Activated B cell treated with CpG ODN at 0.5 μM for 24 hours (primary cell): ENCODE measurements at regions not wholly inside any gene's neighbourhood (a gene's known extent, or its start where the extent isn't known, plus 50 kb on each side); places are given as distances from the start of the nearest gene placed in this dataset.

Source experiments
- ATAC-seq: fragments of 200-7000 bp; cut with Tn5 transposase; one replicate; pipeline ENCODE4 v1.10.0; 2021; ENCODE audit warnings: low read depth, mild to moderate bottlenecking, moderate library complexity
- CTCF ChIA-PET: fragments of 350-600 bp; sonication (Branson Sonifier 250); formaldehyde crosslinking; loops from one replicate; lab custom pipeline; 2021; ENCODE audit warnings: antibody characterized with exemption; lab: Charles Lee
- POLR2A ChIA-PET: fragments of 350-600 bp; sonication (Branson Sonifier 250); formaldehyde crosslinking; loops from one replicate; lab custom pipeline; 2021; ENCODE audit warnings: antibody characterized with exemption; lab: Charles Lee
- DNase-seq: peaks from one replicate; pipeline ENCODE4 v3.0.0; 2022
- H3K27ac Mint-ChIP-seq: one replicate; pipeline ENCODE4 v1.8.0; 2020; ENCODE audit warnings: mixed read lengths
- H3K27me3 Mint-ChIP-seq: one replicate; pipeline ENCODE4 v1.8.0; 2021; ENCODE audit warnings: mixed read lengths
- H3K36me3 Mint-ChIP-seq: one replicate; pipeline ENCODE4 v1.8.0; 2021; ENCODE audit warnings: low read depth, mixed read lengths
- H3K4me1 Mint-ChIP-seq: one replicate; pipeline ENCODE4 v1.8.0; 2021; ENCODE audit warnings: mixed read lengths
- H3K4me3 Mint-ChIP-seq: one replicate; pipeline ENCODE4 v1.8.0; 2020; ENCODE audit warnings: mild to moderate bottlenecking, mixed read lengths
- H3K9me3 Mint-ChIP-seq: one replicate; pipeline ENCODE4 v1.8.0; 2020; ENCODE audit warnings: mixed read lengths
- CTCF ChIP-seq: fragments of 200-600 bp; IDR thresholded peaks from one replicate; pipeline ENCODE4 v1.8.0; 2022; ENCODE audit warnings: antibody characterized with exemption, mild to moderate bottlenecking
- intact Hi-C: fragments of 100-400 bp; cut with micrococcal nuclease; formaldehyde crosslinking; loops from one replicate; pipeline ENCODE4 v1.15.1; 2024

GRCh38 chr22:47423861-47424820, 661.7 kb downstream of the TBC1D22A start:
- H3K9me3 Mint-ChIP-seq, result no peaks in the 10 kb centered on the region
- H3K27ac Mint-ChIP-seq, result no peak overlapping the region
- H3K36me3 Mint-ChIP-seq, result no peaks in the 10 kb centered on the region
- peaks cover 11% of the 10 kb centered on the region for H3K27me3 Mint-ChIP-seq
- ATAC-seq (no peak), DNase-seq (no peak)
- intact Hi-C loops, result no loop called here
- ChIA-PET POLR2A (no interaction called here), CTCF (no interaction called here)
- TF ChIP-seq CTCF, result no peak
- no peak overlapping the region for H3K4me3 Mint-ChIP-seq
- no peaks in the 10 kb centered on the region for H3K4me1 Mint-ChIP-seq

GRCh38 chr22:47423266-47423665, 660.8 kb downstream of the TBC1D22A start:
- Mint-ChIP-seq H3K27me3 (peaks cover 10% of the 10 kb centered on the region), H3K4me1 (no peaks in the 10 kb centered on the region), H3K9me3 (no peaks in the 10 kb centered on the region), H3K4me3 (no peak overlapping the region), H3K36me3 (no peaks in the 10 kb centered on the region), H3K27ac (no peak overlapping the region)
- CTCF ChIA-PET, result no interaction called here
- ATAC-seq (no peak), DNase-seq (no peak)
- POLR2A ChIA-PET, result no interaction called here
- no peak for TF ChIP-seq CTCF
- intact Hi-C loops, result no loop called here

- CTCF ChIA-PET, result no interaction called here
- no peaks in the 10 kb centered on the region for H3K4me1 Mint-ChIP-seq
- no peak for DNase-seq
- no peak overlapping the region for H3K4me3 Mint-ChIP-seq
- ATAC-seq, result no peak
- intact Hi-C loops, result no loop called here
- no peak for TF ChIP-seq CTCF
- no peaks in the 10 kb centered on the region for H3K36me3 Mint-ChIP-seq
- no peak overlapping the region for H3K27ac Mint-ChIP-seq
- H3K9me3 Mint-ChIP-seq, result no peaks in the 10 kb centered on the region
- POLR2A ChIA-PET, result no interaction called here
- H3K27me3 Mint-ChIP-seq, result peaks cover 9% of the 10 kb centered on the region
Observed at GRCh38 chr22:47422736-47423135, 660.3 kb downstream of the TBC1D22A start.

- POLR2A ChIA-PET, result no interaction called here
- CTCF ChIA-PET, result no interaction called here
- no peak for DNase-seq
- Mint-ChIP-seq H3K27me3 (peaks cover 9% of the 10 kb centered on the region), H3K4me3 (no peak overlapping the region), H3K4me1 (no peaks in the 10 kb centered on the region), H3K36me3 (no peaks in the 10 kb centered on the region), H3K27ac (no peak overlapping the region), H3K9me3 (no peaks in the 10 kb centered on the region)
- intact Hi-C loops, result no loop called here
- no peak for TF ChIP-seq CTCF
- ATAC-seq, result no peak
Observed at GRCh38 chr22:47421846-47422245, 659.4 kb downstream of the TBC1D22A start.

- no peak for TF ChIP-seq CTCF
- CTCF ChIA-PET, result no interaction called here
Observed at GRCh38 chr22:47420211-47420610, 657.8 kb downstream of the TBC1D22A start.

More at GRCh38 chr22:47420211-47420610, 657.8 kb downstream of the TBC1D22A start:
- Mint-ChIP-seq H3K27ac (no peak overlapping the region), H3K27me3 (peaks cover 5% of the 10 kb centered on the region), H3K36me3 (no peaks in the 10 kb centered on the region), H3K4me1 (no peaks in the 10 kb centered on the region), H3K4me3 (no peak overlapping the region), H3K9me3 (peaks cover 2% of the 10 kb centered on the region)
- ATAC-seq (no peak), DNase-seq (no peak)
- POLR2A ChIA-PET, result no interaction called here
- intact Hi-C loops, result no loop called here
